Breast epithelium (tissue), 3 donors: ENCODE measurements at regions not wholly inside any gene's neighbourhood (a gene's known extent, or its start where the extent isn't known, plus 50 kb on each side); places are given as distances from the start of the nearest gene placed in this dataset.

ENCODE experiments used
- POLR2A ChIP-seq: fragments of 450-650 bp; IDR thresholded peaks from one replicate; pipeline ENCODE4 v1.6.1; 2016; ENCODE audit warnings: antibody characterized with exemption, mild to moderate bottlenecking, moderate library complexity
- POLR2AphosphoS5 ChIP-seq, 3 donors: sonication (generic); formaldehyde crosslinking; IDR thresholded peaks; one replicate each; pipeline ENCODE4 v1.6.1; 2017; ENCODE audit warnings: antibody characterized with exemption in 3 of 3
- TF ChIP-seq, protein P1 (sequence below), 3 donors: fragments of 450-650 bp; IDR thresholded peaks; one replicate each; pipeline ENCODE4 v1.5.1; 2016 to 2017; ENCODE audit warnings: antibody characterized with exemption in 3 of 3, mild to moderate bottlenecking in 3 of 3, moderate library complexity in 3 of 3

- TF ChIP-seq, protein P1, sequence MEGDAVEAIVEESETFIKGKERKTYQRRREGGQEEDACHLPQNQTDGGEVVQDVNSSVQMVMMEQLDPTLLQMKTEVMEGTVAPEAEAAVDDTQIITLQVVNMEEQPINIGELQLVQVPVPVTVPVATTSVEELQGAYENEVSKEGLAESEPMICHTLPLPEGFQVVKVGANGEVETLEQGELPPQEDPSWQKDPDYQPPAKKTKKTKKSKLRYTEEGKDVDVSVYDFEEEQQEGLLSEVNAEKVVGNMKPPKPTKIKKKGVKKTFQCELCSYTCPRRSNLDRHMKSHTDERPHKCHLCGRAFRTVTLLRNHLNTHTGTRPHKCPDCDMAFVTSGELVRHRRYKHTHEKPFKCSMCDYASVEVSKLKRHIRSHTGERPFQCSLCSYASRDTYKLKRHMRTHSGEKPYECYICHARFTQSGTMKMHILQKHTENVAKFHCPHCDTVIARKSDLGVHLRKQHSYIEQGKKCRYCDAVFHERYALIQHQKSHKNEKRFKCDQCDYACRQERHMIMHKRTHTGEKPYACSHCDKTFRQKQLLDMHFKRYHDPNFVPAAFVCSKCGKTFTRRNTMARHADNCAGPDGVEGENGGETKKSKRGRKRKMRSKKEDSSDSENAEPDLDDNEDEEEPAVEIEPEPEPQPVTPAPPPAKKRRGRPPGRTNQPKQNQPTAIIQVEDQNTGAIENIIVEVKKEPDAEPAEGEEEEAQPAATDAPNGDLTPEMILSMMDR (IDR thresholded peaks at IDR 0.05), result no peak
- TF ChIP-seq POLR2A (no peak), POLR2AphosphoS5 (IDR thresholded peaks at IDR 0.05) (no peak)
Observed at GRCh38 chr4:18698119-18698883, 676.7 kb upstream of the LCORL start.
